HG02970 (cell line): ENCODE measurements at regions not wholly inside any gene's neighbourhood (a gene's known extent, or its start where the extent isn't known, plus 50 kb on each side); places are given as distances from the start of the nearest gene placed in this dataset.

Experiments used
- ATAC-seq: cut with Tn5 transposase; IDR thresholded peaks from one replicate; pipeline ENCODE4 v1.9.1; 2021; ENCODE audit warnings: mild to moderate bottlenecking, moderate library complexity, moderate number of reproducible peaks; ENCODE audit not compliant: unreplicated experiment, low FRiP score

GRCh38 chr21:41110664-41111063 is 57.3 kb upstream of the BACE2 start:
- ATAC-seq, result no peak

- ATAC-seq, result no peak
Measured at GRCh38 chr21:41111681-41112080, 56.3 kb upstream of the BACE2 start.

- no peak for ATAC-seq
Measured at GRCh38 chr21:41112740-41113692, 54.9 kb upstream of the BACE2 start.

GRCh38 chr21:41115851-41116250 is 52.1 kb upstream of the BACE2 start:
- ATAC-seq, result no peak
